ENCODE measurements at regions not wholly inside any gene's neighbourhood (a gene's known extent, or its start where the extent isn't known, plus 50 kb on each side); places are given as distances from the start of the nearest gene placed in this dataset.

GRCh38 chr3:143209715-143210059, 90.1 kb downstream of the CHST2 start:
- TF ChIP-seq CTCF (IDR thresholded peaks at IDR 0.05) (no peak), EZH2 (IDR thresholded peaks at IDR 0.05; ENCODE audit: borderline replicate concordance, insufficient read depth, low read depth, low read length, poor library complexity, severe bottlenecking) (no peak)

Measured in B cell (primary cell).